Lung (tissue), 11 donors: ENCODE measurements at regions not wholly inside any gene's neighbourhood (a gene's known extent, or its start where the extent isn't known, plus 50 kb on each side); places are given as distances from the start of the nearest gene placed in this dataset.

ENCODE experiments used
- ATAC-seq: fragments of 200-7000 bp; cut with Tn5 transposase; one replicate; pipeline ENCODE4 v1.9.1; 2020; ENCODE audit warnings: moderate number of reproducible peaks; ENCODE audit not compliant: insufficient read depth, low FRiP score
- DNase-seq, 3 donors: peaks; one replicate each; pipeline ENCODE4 v3.0.0-alpha.2; 2013 to 2017
- H3K27ac ChIP-seq, 2 donors: one replicate each; pipeline ENCODE4 v1.5.1; 2013; ENCODE audit warnings: mild to moderate bottlenecking in 2 of 2, moderate library complexity in 2 of 2, control low read depth in 1 of 2, inconsistent platforms in 1 of 2, low read depth in 1 of 2, low read length in 1 of 2
- H3K27me3 ChIP-seq, 3 donors: one replicate each; pipeline ENCODE4 v1.5.1; 2013; ENCODE audit warnings: low read length in 2 of 3; ENCODE audit not compliant: control insufficient read depth in 3 of 3, insufficient read depth in 3 of 3
- H3K36me3 ChIP-seq, 4 donors: one replicate each; pipeline ENCODE4 v1.5.1; 2013; ENCODE audit warnings: low read length in 4 of 4, mild to moderate bottlenecking in 1 of 4, moderate library complexity in 1 of 4; ENCODE audit not compliant: control insufficient read depth in 4 of 4, insufficient read depth in 4 of 4
- H3K4me1 ChIP-seq, 5 donors: one replicate each; pipeline ENCODE4 v1.5.1; 2013; ENCODE audit warnings: low read length in 5 of 5, mild to moderate bottlenecking in 2 of 5, moderate library complexity in 1 of 5; ENCODE audit not compliant: control insufficient read depth in 5 of 5, insufficient read depth in 5 of 5
- H3K4me3 ChIP-seq: one replicate; pipeline ENCODE4 v1.5.1; 2013; ENCODE audit warnings: mild to moderate bottlenecking, control low read depth, moderate library complexity
- H3K9ac ChIP-seq, 2 donors: one replicate each; pipeline ENCODE4 v1.5.1; 2013; ENCODE audit warnings: low read length in 2 of 2, control low read depth in 1 of 2; ENCODE audit not compliant: insufficient read depth in 1 of 2
- H3K9me3 ChIP-seq, 4 donors: one replicate each; pipeline ENCODE4 v1.5.1; 2013; ENCODE audit warnings: low read length in 3 of 4, mild to moderate bottlenecking in 1 of 4, moderate library complexity in 1 of 4; ENCODE audit not compliant: control insufficient read depth in 4 of 4, insufficient read depth in 3 of 4
- WGBS, 2 donors: extraction: QIAGEN DNeasy Blood & Tissue Kit; methylation state at CpG; one replicate each; pipeline ENCODE4 v1.1.7; 2013; 5-methylcytosine and 5-hydroxymethylcytosine counted together
- TF ChIP-seq, protein P1 (sequence below): IDR thresholded peaks from 2 replicates; pipeline ENCODE4 v1.5.1; 2012; ENCODE audit warnings: mild to moderate bottlenecking; ENCODE audit errors: control extremely low read depth, extremely low read depth
- donor health status: control.
- donor health status: control.
- donor health status: Bipolar disorder and iron deficiency.
- donor health status: healthy.
- donor health status: DM: yes; HTN: yes; CAD: no.

DNA sequence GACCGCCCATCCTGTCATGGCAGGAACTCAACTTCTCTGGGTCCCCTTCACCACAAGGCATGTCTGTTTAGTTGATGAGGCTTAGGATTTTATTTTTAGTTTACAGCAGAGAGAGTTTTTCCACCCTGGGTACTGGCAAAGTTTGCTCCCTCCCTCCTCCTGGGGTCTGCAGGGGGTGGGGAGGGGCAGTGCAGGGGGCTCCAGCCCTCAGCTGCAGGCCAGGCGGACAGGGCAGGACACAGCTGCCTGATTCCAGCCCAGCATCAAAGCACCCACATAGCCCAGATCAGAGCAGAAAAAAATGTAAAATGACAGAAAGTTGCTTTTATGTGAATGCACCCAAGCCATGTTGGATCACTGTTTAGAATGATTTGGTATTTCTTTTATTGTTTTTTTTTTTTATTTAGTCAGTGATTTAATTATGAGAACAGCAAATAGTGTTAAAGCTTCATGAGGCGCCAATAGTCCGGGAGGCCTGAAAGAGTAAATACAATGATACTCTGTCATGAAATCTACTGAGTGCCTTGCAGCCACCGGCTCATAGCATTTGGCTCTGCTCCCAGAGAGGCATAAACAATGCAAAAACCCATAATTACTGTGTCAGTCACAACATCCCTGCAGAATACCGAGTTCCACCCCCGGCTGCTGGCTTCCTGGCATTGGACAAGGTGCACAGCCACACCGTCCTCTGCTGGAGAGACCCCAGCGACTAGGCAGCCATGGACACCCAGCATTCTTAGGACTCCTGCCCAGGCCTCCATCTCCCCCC is 923.5 kb downstream of the UQCRFS1 start:
- DNase-seq (peak; percentile 70 to 89 (median 88)), ATAC-seq (no peak)
- H3K27ac ChIP-seq: no peak overlapping the region
- H3K9me3 ChIP-seq: peaks cover 0 to 6% (median 0%) of the 10 kb centered on the region in 4 donors
- H3K4me3 ChIP-seq: no peak overlapping the region
- H3K9ac ChIP-seq: no peak overlapping the region
- no peaks in the 10 kb centered on the region for H3K27me3 ChIP-seq
- H3K36me3 ChIP-seq: no peaks in the 10 kb centered on the region
- TF ChIP-seq, protein P1, sequence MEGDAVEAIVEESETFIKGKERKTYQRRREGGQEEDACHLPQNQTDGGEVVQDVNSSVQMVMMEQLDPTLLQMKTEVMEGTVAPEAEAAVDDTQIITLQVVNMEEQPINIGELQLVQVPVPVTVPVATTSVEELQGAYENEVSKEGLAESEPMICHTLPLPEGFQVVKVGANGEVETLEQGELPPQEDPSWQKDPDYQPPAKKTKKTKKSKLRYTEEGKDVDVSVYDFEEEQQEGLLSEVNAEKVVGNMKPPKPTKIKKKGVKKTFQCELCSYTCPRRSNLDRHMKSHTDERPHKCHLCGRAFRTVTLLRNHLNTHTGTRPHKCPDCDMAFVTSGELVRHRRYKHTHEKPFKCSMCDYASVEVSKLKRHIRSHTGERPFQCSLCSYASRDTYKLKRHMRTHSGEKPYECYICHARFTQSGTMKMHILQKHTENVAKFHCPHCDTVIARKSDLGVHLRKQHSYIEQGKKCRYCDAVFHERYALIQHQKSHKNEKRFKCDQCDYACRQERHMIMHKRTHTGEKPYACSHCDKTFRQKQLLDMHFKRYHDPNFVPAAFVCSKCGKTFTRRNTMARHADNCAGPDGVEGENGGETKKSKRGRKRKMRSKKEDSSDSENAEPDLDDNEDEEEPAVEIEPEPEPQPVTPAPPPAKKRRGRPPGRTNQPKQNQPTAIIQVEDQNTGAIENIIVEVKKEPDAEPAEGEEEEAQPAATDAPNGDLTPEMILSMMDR: no peak
- peaks cover 0 to 25% (median 13%) of the 10 kb centered on the region in 5 donors for H3K4me1 ChIP-seq
- 37 to 61% methylated on average over 9 of the region's 9 CpGs for WGBS, 2 donors

GRCh38 chr19:28288572-28289264 is 924.2 kb downstream of the UQCRFS1 start:
- Histone ChIP-seq H3K9ac (no peak overlapping the region), H3K27me3 (no peaks in the 10 kb centered on the region), H3K36me3 (no peaks in the 10 kb centered on the region), H3K9me3 (peaks cover 0 to 2% (median 0%) of the 10 kb centered on the region in 4 donors), H3K4me3 (no peak overlapping the region), H3K27ac (no peak overlapping the region), H3K4me1 (peaks cover 0 to 25% (median 13%) of the 10 kb centered on the region in 5 donors)
- WGBS, 2 donors: 63 to 65% methylated on average over 5 of the region's 5 CpGs
- ATAC-seq (no peak), DNase-seq (peak in 2 of 3 donors; percentile 46 to 50)
- TF ChIP-seq, protein P1: no peak

DNA sequence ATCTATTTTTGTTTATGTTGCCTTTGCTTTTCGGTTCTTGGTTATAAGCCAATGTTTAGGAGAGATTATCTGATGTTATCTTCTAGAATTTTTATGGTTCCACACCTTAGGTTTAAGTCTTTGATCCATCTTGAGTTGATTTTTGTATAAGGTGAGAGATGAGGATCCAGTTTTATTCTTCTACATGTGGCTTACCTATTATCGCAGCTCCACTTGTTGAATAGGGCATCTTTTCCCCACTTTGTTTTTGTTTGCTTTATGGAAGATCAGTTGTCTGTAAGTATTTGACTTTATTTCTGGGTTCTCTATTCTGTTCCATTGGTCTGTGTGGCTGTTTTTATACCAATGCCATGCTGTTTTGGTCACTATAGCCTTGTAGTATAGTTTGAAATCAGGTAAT is 927.0 kb downstream of the UQCRFS1 start:
- Histone ChIP-seq H3K36me3 (no peaks in the 10 kb centered on the region), H3K4me1 (peaks cover 0 to 25% (median 0%) of the 10 kb centered on the region in 5 donors), H3K9ac (no peak overlapping the region), H3K27me3 (no peaks in the 10 kb centered on the region), H3K9me3 (peaks cover 0 to 2% (median 0%) of the 10 kb centered on the region in 4 donors), H3K27ac (no peak overlapping the region), H3K4me3 (no peak overlapping the region)
- DNase-seq (no peak), ATAC-seq (no peak)
- TF ChIP-seq, protein P1: no peak
- WGBS, 2 donors: 89 to 94% methylated on average over 2 of the region's 2 CpGs
